HepG2 (cell line): ENCODE measurements at regions not wholly inside any gene's neighbourhood (a gene's known extent, or its start where the extent isn't known, plus 50 kb on each side); places are given as distances from the start of the nearest gene placed in this dataset.

Experiments
- ATAC-seq: fragments of 200-7000 bp; cut with Tn5 transposase; 3 replicates; pipeline ENCODE4 v1.9.1; 2020; ENCODE audit warnings: mild to moderate bottlenecking, moderate library complexity
- BruUV-seq: library from RNA; stranded (reverse); fragments of 400-500 nt; replicated peaks from 2 replicates; lab custom pipeline; 2021; lab: Mats Ljungman, UMichigan
- CTCF ChIA-PET: fragments of 300-600 bp; formaldehyde crosslinking; extraction: SDS; loops from one replicate; lab custom pipeline; 2021; ENCODE audit warnings: low total read pairs, inconsistent platforms, low intra/inter-chr PET ratio; lab: Yijun Ruan, JAX
- POLR2A ChIA-PET: fragments of 350-600 bp; sonication (Branson Sonifier 250); formaldehyde crosslinking; loops from one replicate; lab custom pipeline; 2020; ENCODE audit warnings: antibody characterized with exemption, inconsistent platforms; lab: Yijun Ruan, JAX
- DNase-seq: peaks from one replicate; pipeline ENCODE4 v3.0.0-alpha.2; 2015; ENCODE audit warnings: low spot score
- FAIRE-seq: peaks from 3 replicates; lab custom pipeline; 2011; peaks lifted over from hg19 to GRCh38; lab: Jason Lieb, UNC
- H2AFZ ChIP-seq: one replicate; pipeline ENCODE4 v1.6.1; 2011; ENCODE audit warnings: low read length, inconsistent platforms
- H3K27ac ChIP-seq: fragments of 300-600 bp; 3 replicates; pipeline ENCODE4 v1.8.0; 2011; ENCODE audit warnings: mixed run types, mild to moderate bottlenecking, mixed read lengths, low read length, inconsistent platforms; ENCODE audit not compliant: insufficient read depth; ENCODE audit errors: extremely low read length
- H3K27me3 ChIP-seq, 2 experiments: fragments of 200-600 bp in 1 of 2; 2 replicates in 1 of 2; 3 replicates in 1 of 2; pipeline versions ENCODE4 v1.6.0 to v1.8.0; 2011; ENCODE audit warnings: low read length in 2 of 2, mild to moderate bottlenecking in 2 of 2, moderate library complexity in 2 of 2, inconsistent platforms in 1 of 2; ENCODE audit not compliant: insufficient read depth in 2 of 2, control insufficient read depth in 1 of 2
- H3K36me3 ChIP-seq, 2 experiments: fragments of 200-600 bp in 1 of 2; replicated peaks in 1 of 2; 2 replicates in 1 of 2; 3 replicates in 1 of 2; pipeline versions ENCODE4 v1.5.1 to v1.8.0; 2011; ENCODE audit warnings: low read length in 2 of 2, inconsistent platforms in 1 of 2; ENCODE audit not compliant: insufficient read depth in 2 of 2, control insufficient read depth in 1 of 2
- H3K4me1 ChIP-seq: 2 replicates; pipeline ENCODE4 v1.5.1; 2012; ENCODE audit warnings: low read length, inconsistent platforms; ENCODE audit not compliant: insufficient read depth
- H3K4me2 ChIP-seq: 2 replicates; pipeline ENCODE4 v1.6.0; 2011; ENCODE audit warnings: low read depth, low read length, inconsistent platforms
- H3K4me3 ChIP-seq, 3 experiments: fragments of 200-600 bp in 1 of 3; sonication (generic), shearing (Covaris generic) in 1 of 3; replicated peaks in 1 of 3; 2 replicates each; pipeline ENCODE4 v1.5.1; 2011 to 2016; ENCODE audit warnings: low read length in 3 of 3, inconsistent platforms in 2 of 3, low read depth in 2 of 3, mild to moderate bottlenecking in 2 of 3, control low read depth in 1 of 3, mixed read lengths in 1 of 3; ENCODE audit not compliant: insufficient read depth in 1 of 3
- H3K79me2 ChIP-seq: one replicate; pipeline ENCODE4 v1.6.1; 2011; ENCODE audit warnings: low read length, inconsistent platforms; ENCODE audit not compliant: insufficient read depth
- H3K9ac ChIP-seq: 2 replicates; pipeline ENCODE4 v1.6.0; 2011; ENCODE audit warnings: mild to moderate bottlenecking, low read depth, low read length, inconsistent platforms; ENCODE audit not compliant: insufficient read depth
- H3K9me3 ChIP-seq: 2 replicates; pipeline ENCODE4 v1.5.1; 2012; ENCODE audit warnings: mild to moderate bottlenecking, low read length
- H4K20me1 ChIP-seq: 2 replicates; pipeline ENCODE4 v1.6.0; 2011; ENCODE audit warnings: inconsistent platforms, mild to moderate bottlenecking, low read length, moderate library complexity; ENCODE audit not compliant: insufficient read depth
- ADNP ChIP-seq: sonication (generic); formaldehyde crosslinking; IDR thresholded peaks from 2 replicates; pipeline ENCODE4 v1.4.0; 2020; ENCODE audit warnings: missing genetic modification reagents
- BRD4 ChIP-seq: sonication (generic); formaldehyde crosslinking; IDR thresholded peaks from 2 replicates; pipeline ENCODE4 v1.4.0; 2020; ENCODE audit warnings: missing genetic modification reagents
- EHMT2 ChIP-seq: fragments of 200-600 bp; sonication (generic); IDR thresholded peaks from 2 replicates; pipeline ENCODE4 v1.7.0; 2017; ENCODE audit warnings: antibody characterized with exemption, low read depth, low read length, borderline replicate concordance
- KLF13 ChIP-seq: sonication (generic); formaldehyde crosslinking; IDR thresholded peaks from 2 replicates; pipeline ENCODE4 v1.4.0; 2020; ENCODE audit warnings: mild to moderate bottlenecking, missing genetic modification reagents
- MLLT10 ChIP-seq: sonication (generic); formaldehyde crosslinking; IDR thresholded peaks from 2 replicates; pipeline ENCODE4 v1.4.0; 2020; ENCODE audit warnings: missing genetic modification reagents
- RBAK ChIP-seq: sonication (generic); formaldehyde crosslinking; IDR thresholded peaks from 2 replicates; pipeline ENCODE4 v1.5.1; 2020; ENCODE audit warnings: mild to moderate bottlenecking, missing genetic modification reagents
- SCMH1 ChIP-seq: sonication (generic); formaldehyde crosslinking; IDR thresholded peaks from 2 replicates; pipeline ENCODE4 v1.9.0; 2021; ENCODE audit warnings: missing genetic modification reagents, mild to moderate bottlenecking, borderline replicate concordance
- SMAD3 ChIP-seq: sonication (generic); formaldehyde crosslinking; IDR thresholded peaks from 2 replicates; pipeline ENCODE4 v1.4.0; 2020; ENCODE audit warnings: missing genetic modification reagents
- SP1 ChIP-seq, 2 experiments: fragments of 450-650 bp in 1 of 2; sonication (generic) in 1 of 2; formaldehyde crosslinking in 1 of 2; IDR thresholded peaks; 2 replicates each; pipeline versions ENCODE4 v1.4.0 to v1.6.1; 2016 to 2020; ENCODE audit warnings: missing genetic modification reagents in 1 of 2
- ZKSCAN1 ChIP-seq: fragments of 150-350 bp; IDR thresholded peaks from 2 replicates; pipeline ENCODE4 v1.6.1; 2014; ENCODE audit warnings: low read length
- ZMAT5 ChIP-seq: sonication (generic); formaldehyde crosslinking; IDR thresholded peaks from 2 replicates; pipeline ENCODE4 v1.5.0; 2020; ENCODE audit warnings: mild to moderate bottlenecking, low read depth, missing genetic modification reagents, borderline replicate concordance
- ZNF3 ChIP-seq: IDR thresholded peaks from 2 replicates; pipeline ENCODE4 v1.7.0; 2017; ENCODE audit warnings: inconsistent platforms
- ZNF326 ChIP-seq: sonication (generic); formaldehyde crosslinking; IDR thresholded peaks from 2 replicates; pipeline ENCODE4 v1.4.0; 2020; ENCODE audit warnings: missing genetic modification reagents, borderline replicate concordance
- ZNF501 ChIP-seq: sonication (generic); formaldehyde crosslinking; IDR thresholded peaks from 2 replicates; pipeline ENCODE4 v1.5.1; 2020; ENCODE audit warnings: mild to moderate bottlenecking, moderate library complexity, missing genetic modification reagents
- ZNF510 ChIP-seq: sonication (generic); formaldehyde crosslinking; IDR thresholded peaks from 2 replicates; pipeline ENCODE4 v1.4.0; 2020; ENCODE audit warnings: low read depth, mild to moderate bottlenecking, missing genetic modification reagents
- ZNF75D ChIP-seq: sonication (generic); formaldehyde crosslinking; IDR thresholded peaks from 2 replicates; pipeline ENCODE4 v1.8.1; 2023; ENCODE audit warnings: missing genetic modification reagents, mild to moderate bottlenecking, borderline replicate concordance
- ZNF773 ChIP-seq: sonication (generic); formaldehyde crosslinking; IDR thresholded peaks from 2 replicates; pipeline ENCODE4 v1.4.0; 2020; ENCODE audit warnings: missing genetic modification reagents, borderline replicate concordance
- WGBS: methylation state at CpG from one replicate; pipeline ENCODE4 v1.1.6; 2017; ENCODE audit warnings: low lambda C conversion rate; 5-methylcytosine and 5-hydroxymethylcytosine counted together
- in situ Hi-C: cut with HindIII; loops from 2 replicates; pipeline ENCODE4 v1.10.0; 2017; ENCODE audit warnings: low pct_unique_long_range_greater_than_20kb; ENCODE audit not compliant: extremely low pct_ligation_motif_present
- intact Hi-C: fragments of 100-400 bp; cut with micrococcal nuclease; formaldehyde crosslinking; loops from one replicate; pipeline ENCODE4 v1.10.0; 2022; ENCODE audit not compliant: unreplicated experiment
- TF ChIP-seq, protein P1 (sequence below), 2 experiments: sonication (generic) in 1 of 2; formaldehyde crosslinking in 1 of 2; IDR thresholded peaks; 2 replicates each; pipeline versions ENCODE4 v1.6.1 to v1.9.0; 2014 to 2022; ENCODE audit warnings: antibody characterized with exemption in 1 of 2, borderline replicate concordance in 1 of 2, inconsistent platforms in 1 of 2, low read depth in 1 of 2, missing genetic modification reagents in 1 of 2
- TF ChIP-seq, protein P2 (sequence below): sonication (generic); formaldehyde crosslinking; IDR thresholded peaks from 2 replicates; pipeline ENCODE4 v1.8.0; 2023; ENCODE audit warnings: mild to moderate bottlenecking, missing genetic modification reagents

GRCh38 chr21:19792004-19792403, 1206.2 kb upstream of the NCAM2 start (continued):
- no peak for TF ChIP-seq MLLT10 (CRISPR knock-in tag)
- TF ChIP-seq, protein P1, sequence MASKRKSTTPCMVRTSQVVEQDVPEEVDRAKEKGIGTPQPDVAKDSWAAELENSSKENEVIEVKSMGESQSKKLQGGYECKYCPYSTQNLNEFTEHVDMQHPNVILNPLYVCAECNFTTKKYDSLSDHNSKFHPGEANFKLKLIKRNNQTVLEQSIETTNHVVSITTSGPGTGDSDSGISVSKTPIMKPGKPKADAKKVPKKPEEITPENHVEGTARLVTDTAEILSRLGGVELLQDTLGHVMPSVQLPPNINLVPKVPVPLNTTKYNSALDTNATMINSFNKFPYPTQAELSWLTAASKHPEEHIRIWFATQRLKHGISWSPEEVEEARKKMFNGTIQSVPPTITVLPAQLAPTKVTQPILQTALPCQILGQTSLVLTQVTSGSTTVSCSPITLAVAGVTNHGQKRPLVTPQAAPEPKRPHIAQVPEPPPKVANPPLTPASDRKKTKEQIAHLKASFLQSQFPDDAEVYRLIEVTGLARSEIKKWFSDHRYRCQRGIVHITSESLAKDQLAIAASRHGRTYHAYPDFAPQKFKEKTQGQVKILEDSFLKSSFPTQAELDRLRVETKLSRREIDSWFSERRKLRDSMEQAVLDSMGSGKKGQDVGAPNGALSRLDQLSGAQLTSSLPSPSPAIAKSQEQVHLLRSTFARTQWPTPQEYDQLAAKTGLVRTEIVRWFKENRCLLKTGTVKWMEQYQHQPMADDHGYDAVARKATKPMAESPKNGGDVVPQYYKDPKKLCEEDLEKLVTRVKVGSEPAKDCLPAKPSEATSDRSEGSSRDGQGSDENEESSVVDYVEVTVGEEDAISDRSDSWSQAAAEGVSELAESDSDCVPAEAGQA (IDR thresholded peaks at IDR 0.05; ENCODE audit: low read depth), result no peak
- TF ChIP-seq, protein P1 (CRISPR knock-in tag; IDR thresholded peaks at IDR 0.05; ENCODE audit: borderline replicate concordance), result no peak

- in situ Hi-C loops (no loop called here), intact Hi-C loops (no loop called here)
- peaks cover 77% of the 10 kb centered on the region for H3K9me3 ChIP-seq
- no peaks in the 10 kb centered on the region for H3K27me3 ChIP-seq
- no peak for FAIRE-seq
- no TSS peak for BruUV-seq
- no peak for ATAC-seq
- H2AFZ ChIP-seq, result no peak overlapping the region
- TF ChIP-seq ZKSCAN1 (no peak), ZNF773 (CRISPR knock-in tag) (no peak), SMAD3 (CRISPR knock-in tag) (no peak), ZNF3 (CRISPR knock-in tag) (no peak), ZNF510 (CRISPR knock-in tag) (no peak), SCMH1 (CRISPR knock-in tag) (no peak), SP1 (IDR thresholded peaks at IDR 0.05) (no peak), SP1 (CRISPR knock-in tag; IDR thresholded peaks at IDR 0.05) (no peak), ZNF326 (CRISPR knock-in tag) (no peak), ZNF75D (CRISPR knock-in tag) (no peak), BRD4 (CRISPR knock-in tag) (no peak), KLF13 (CRISPR knock-in tag) (no peak), ZMAT5 (CRISPR knock-in tag) (no peak), ZNF501 (CRISPR knock-in tag) (no peak), ADNP (no peak), EHMT2 (no peak), RBAK (CRISPR knock-in tag) (no peak)
- TF ChIP-seq, protein P2, sequence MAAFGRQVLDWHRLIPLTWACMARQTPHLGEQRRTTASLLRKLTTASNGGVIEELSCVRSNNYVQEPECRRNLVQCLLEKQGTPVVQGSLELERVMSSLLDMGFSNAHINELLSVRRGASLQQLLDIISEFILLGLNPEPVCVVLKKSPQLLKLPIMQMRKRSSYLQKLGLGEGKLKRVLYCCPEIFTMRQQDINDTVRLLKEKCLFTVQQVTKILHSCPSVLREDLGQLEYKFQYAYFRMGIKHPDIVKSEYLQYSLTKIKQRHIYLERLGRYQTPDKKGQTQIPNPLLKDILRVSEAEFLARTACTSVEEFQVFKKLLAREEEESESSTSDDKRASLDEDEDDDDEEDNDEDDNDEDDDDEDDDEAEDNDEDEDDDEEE (CRISPR knock-in tag), result no peak
- ChIA-PET POLR2A (no interaction called here), CTCF (no interaction called here)
- no peaks in the 10 kb centered on the region for H3K79me2 ChIP-seq
- H3K4me2 ChIP-seq, result no peak overlapping the region
- no peaks in the 10 kb centered on the region for H4K20me1 ChIP-seq
- no peaks in the 10 kb centered on the region for H3K4me1 ChIP-seq
- DNase-seq, result no peak
- 6% methylated on average over 1 of the region's 1 CpG for WGBS
- no peaks in the 10 kb centered on the region for H3K36me3 ChIP-seq
- no peak overlapping the region for H3K4me3 ChIP-seq
- no peak overlapping the region for H3K9ac ChIP-seq
- H3K27ac ChIP-seq, result no peak overlapping the region
Observed at GRCh38 chr21:19807201-19807600, 1191.0 kb upstream of the NCAM2 start.
